GM23248 (cell line): ENCODE measurements at regions not wholly inside any gene's neighbourhood (a gene's known extent, or its start where the extent isn't known, plus 50 kb on each side); places are given as distances from the start of the nearest gene placed in this dataset.

ENCODE experiments used
- EZH2 ChIP-seq: fragments of 200-600 bp; sonication (generic); IDR thresholded peaks from 2 replicates; pipeline ENCODE4 v1.6.1; 2018; ENCODE audit warnings: antibody characterized with exemption, mild to moderate bottlenecking; ENCODE audit not compliant: insufficient read depth, poor library complexity, severe bottlenecking
- EZH2phosphoT487 ChIP-seq: fragments of 200-600 bp; sonication (generic); IDR thresholded peaks from 2 replicates; pipeline ENCODE4 v1.6.1; 2018; ENCODE audit warnings: antibody characterized with exemption, moderate library complexity, mild to moderate bottlenecking, low read depth; ENCODE audit not compliant: insufficient read depth

- no peak for TF ChIP-seq EZH2
- TF ChIP-seq EZH2phosphoT487: no peak
Measured at GRCh38 chr21:26784974-26785373, 60.2 kb downstream of the ADAMTS1 start.
